Neural progenitor cell (in vitro differentiated cells): ENCODE measurements at regions not wholly inside any gene's neighbourhood (a gene's known extent, or its start where the extent isn't known, plus 50 kb on each side); places are given as distances from the start of the nearest gene placed in this dataset.

Source experiments
- DNase-seq: peaks from one replicate; pipeline ENCODE4 v3.0.0-alpha.2; 2016; ENCODE audit warnings: low spot score
- H2AFZ ChIP-seq: fragments of 200-600 bp; sonication (generic); replicated peaks from 2 replicates; pipeline ENCODE4 v1.6.1; 2016; ENCODE audit warnings: antibody characterized with exemption
- H3F3A ChIP-seq: fragments of 200-600 bp; sonication (generic); 2 replicates; pipeline ENCODE4 v1.6.1; 2016; ENCODE audit warnings: antibody characterized with exemption, low read depth
- H3K27ac ChIP-seq: fragments of 200-600 bp; sonication (generic); 2 replicates; pipeline ENCODE4 v1.5.1; 2016; ENCODE audit warnings: mild to moderate bottlenecking
- H3K27me3 ChIP-seq: fragments of 200-600 bp; sonication (generic); 2 replicates; pipeline ENCODE4 v1.6.1; 2016; ENCODE audit warnings: mild to moderate bottlenecking, moderate library complexity
- H3K36me3 ChIP-seq: fragments of 200-600 bp; sonication (generic); 2 replicates; pipeline ENCODE4 v1.5.1; 2016
- H3K4me1 ChIP-seq: fragments of 200-600 bp; sonication (generic); 2 replicates; pipeline ENCODE4 v1.6.1; 2016; ENCODE audit warnings: mixed run types
- H3K4me2 ChIP-seq: fragments of 200-600 bp; sonication (generic); 2 replicates; pipeline ENCODE4 v1.6.1; 2016
- H3K4me3 ChIP-seq: fragments of 200-600 bp; sonication (generic); 2 replicates; pipeline ENCODE4 v1.5.1; 2016
- H3K79me2 ChIP-seq: fragments of 200-600 bp; sonication (generic); 2 replicates; pipeline ENCODE4 v1.6.1; 2016; ENCODE audit warnings: low read depth
- H3K9ac ChIP-seq: fragments of 200-600 bp; sonication (generic); 2 replicates; pipeline ENCODE4 v1.6.1; 2016
- H3K9me3 ChIP-seq: fragments of 200-600 bp; sonication (generic); 2 replicates; pipeline ENCODE4 v1.5.1; 2016; ENCODE audit warnings: low read depth
- H4K20me1 ChIP-seq: fragments of 200-600 bp; sonication (generic); 2 replicates; pipeline ENCODE4 v1.6.1; 2016; ENCODE audit warnings: low read depth
- H3K27ac Mint-ChIP-seq: 3 replicates; pipeline ENCODE4 v1.8.0; 2021; ENCODE audit warnings: mixed read lengths
- H3K27me3 Mint-ChIP-seq: 2 replicates; pipeline ENCODE4 v1.8.0; 2022; ENCODE audit warnings: low read depth, mild to moderate bottlenecking, inconsistent platforms, moderate library complexity, mixed read lengths; ENCODE audit not compliant: insufficient read depth
- H3K36me3 Mint-ChIP-seq: 3 replicates; pipeline ENCODE4 v1.8.0; 2021; ENCODE audit warnings: mixed read lengths
- H3K4me1 Mint-ChIP-seq: 3 replicates; pipeline ENCODE4 v1.8.0; 2021; ENCODE audit warnings: mixed read lengths
- H3K4me3 Mint-ChIP-seq: 3 replicates; pipeline ENCODE4 v1.8.0; 2021; ENCODE audit warnings: mild to moderate bottlenecking, moderate library complexity, mixed read lengths
- H3K9me3 Mint-ChIP-seq: 3 replicates; pipeline ENCODE4 v1.8.0; 2020; ENCODE audit warnings: mixed read lengths
- CTCF ChIP-seq: fragments of 200-600 bp; sonication (generic); IDR thresholded peaks from 2 replicates; pipeline ENCODE4 v1.5.1; 2017; ENCODE audit warnings: antibody characterized with exemption, mild to moderate bottlenecking
- EZH2 ChIP-seq: fragments of 200-600 bp; sonication (generic); IDR thresholded peaks from 2 replicates; pipeline ENCODE4 v1.6.1; 2017; ENCODE audit warnings: antibody characterized with exemption, mild to moderate bottlenecking, moderate library complexity
- EZH2phosphoT487 ChIP-seq: fragments of 200-600 bp; sonication (generic); IDR thresholded peaks from 2 replicates; pipeline ENCODE4 v1.6.1; 2017; ENCODE audit warnings: antibody characterized with exemption

- Histone ChIP-seq H2AFZ (no peak overlapping the region), H3K79me2 (no peaks in the 10 kb centered on the region), H3K9me3 (no peaks in the 10 kb centered on the region), H3F3A (no peaks in the 10 kb centered on the region), H4K20me1 (no peaks in the 10 kb centered on the region), H3K4me1 (no peaks in the 10 kb centered on the region), H3K27me3 (no peaks in the 10 kb centered on the region), H3K36me3 (no peaks in the 10 kb centered on the region), H3K9ac (no peak overlapping the region), H3K27ac (no peak overlapping the region), H3K4me2 (no peak overlapping the region), H3K4me3 (no peak overlapping the region)
- DNase-seq: no peak
- Mint-ChIP-seq H3K36me3 (no peaks in the 10 kb centered on the region), H3K4me1 (peaks cover 9% of the 10 kb centered on the region), H3K27ac (no peak overlapping the region), H3K27me3 (no peaks in the 10 kb centered on the region), H3K9me3 (no peaks in the 10 kb centered on the region), H3K4me3 (no peak overlapping the region)
- TF ChIP-seq EZH2: no peak
- TF ChIP-seq EZH2phosphoT487: no peak
- TF ChIP-seq CTCF: no peak
Measured at GRCh38 chr5:14071433-14071832, 71.7 kb upstream of the TRIO start.

- Histone ChIP-seq H3K36me3 (no peaks in the 10 kb centered on the region), H3F3A (no peaks in the 10 kb centered on the region), H4K20me1 (no peaks in the 10 kb centered on the region), H3K4me2 (no peak overlapping the region), H3K4me3 (no peak overlapping the region), H2AFZ (no peak overlapping the region), H3K79me2 (no peaks in the 10 kb centered on the region), H3K27ac (no peak overlapping the region), H3K4me1 (no peaks in the 10 kb centered on the region), H3K27me3 (no peaks in the 10 kb centered on the region), H3K9ac (no peak overlapping the region), H3K9me3 (no peaks in the 10 kb centered on the region)
- DNase-seq: no peak
- no peaks in the 10 kb centered on the region for H3K9me3 Mint-ChIP-seq
- TF ChIP-seq CTCF (no peak), EZH2 (no peak), EZH2phosphoT487 (no peak)
- H3K27ac Mint-ChIP-seq: no peak overlapping the region
- H3K27me3 Mint-ChIP-seq: peaks cover 2% of the 10 kb centered on the region
- H3K4me3 Mint-ChIP-seq: no peak overlapping the region
- H3K4me1 Mint-ChIP-seq: no peaks in the 10 kb centered on the region
- H3K36me3 Mint-ChIP-seq: no peaks in the 10 kb centered on the region
Measured at GRCh38 chr5:14069021-14069420, 74.1 kb upstream of the TRIO start.

- H3K79me2 ChIP-seq: no peaks in the 10 kb centered on the region
- H3K4me3 Mint-ChIP-seq: no peak overlapping the region
- no peaks in the 10 kb centered on the region for H4K20me1 ChIP-seq
- H3K36me3 Mint-ChIP-seq: no peaks in the 10 kb centered on the region
- DNase-seq: no peak
- H3K4me1 ChIP-seq: no peaks in the 10 kb centered on the region
- H2AFZ ChIP-seq: no peak overlapping the region
- no peak overlapping the region for H3K27ac Mint-ChIP-seq
- no peak overlapping the region for H3K4me2 ChIP-seq
- H3K9me3 ChIP-seq: no peaks in the 10 kb centered on the region
- no peak for TF ChIP-seq EZH2phosphoT487
- H3K9ac ChIP-seq: no peak overlapping the region
- H3K27me3 Mint-ChIP-seq: peaks cover 2% of the 10 kb centered on the region
- H3K4me3 ChIP-seq: no peak overlapping the region
- no peak overlapping the region for H3K27ac ChIP-seq
- H3K36me3 ChIP-seq: no peaks in the 10 kb centered on the region
- H3K4me1 Mint-ChIP-seq: no peaks in the 10 kb centered on the region
- no peaks in the 10 kb centered on the region for H3K9me3 Mint-ChIP-seq
- no peaks in the 10 kb centered on the region for H3K27me3 ChIP-seq
- H3F3A ChIP-seq: no peaks in the 10 kb centered on the region
Measured at GRCh38 chr5:14068136-14068535, 75.0 kb upstream of the TRIO start.

- Histone ChIP-seq H3K36me3 (no peaks in the 10 kb centered on the region), H3K27me3 (no peaks in the 10 kb centered on the region), H2AFZ (no peak overlapping the region), H3F3A (no peaks in the 10 kb centered on the region), H3K79me2 (no peaks in the 10 kb centered on the region), H4K20me1 (no peaks in the 10 kb centered on the region), H3K9ac (no peak overlapping the region), H3K4me3 (no peak overlapping the region), H3K4me1 (no peaks in the 10 kb centered on the region), H3K4me2 (no peak overlapping the region), H3K9me3 (no peaks in the 10 kb centered on the region), H3K27ac (no peak overlapping the region)
- H3K27me3 Mint-ChIP-seq: peaks cover 2% of the 10 kb centered on the region
- no peaks in the 10 kb centered on the region for H3K9me3 Mint-ChIP-seq
- no peaks in the 10 kb centered on the region for H3K4me1 Mint-ChIP-seq
- no peak for DNase-seq
- no peak overlapping the region for H3K4me3 Mint-ChIP-seq
- H3K36me3 Mint-ChIP-seq: no peaks in the 10 kb centered on the region
- no peak for TF ChIP-seq EZH2phosphoT487
- no peak for TF ChIP-seq CTCF
- no peak overlapping the region for H3K27ac Mint-ChIP-seq
Measured at GRCh38 chr5:14066326-14066725, 76.8 kb upstream of the TRIO start.
